AG04450 (cell line): ENCODE measurements at regions not wholly inside any gene's neighbourhood (a gene's known extent, or its start where the extent isn't known, plus 50 kb on each side); places are given as distances from the start of the nearest gene placed in this dataset.

Source experiments
- CTCF ChIA-PET: fragments of 300-600, 350-600 bp; formaldehyde crosslinking; extraction: SDS; loops from one replicate; lab custom pipeline; 2022; ENCODE audit warnings: antibody characterized with exemption, inconsistent platforms; lab: Charles Lee
- POLR2A ChIA-PET: fragments of 350-600 bp; formaldehyde crosslinking; extraction: SDS; loops from one replicate; lab custom pipeline; 2021; ENCODE audit warnings: antibody characterized with exemption, inconsistent platforms; lab: Yijun Ruan, JAX
- DNase-seq: peaks from one replicate; pipeline ENCODE4 v3.0.0-alpha.2; 2011; ENCODE audit warnings: low read depth, low spot score
- H3K27ac ChIP-seq: one replicate; pipeline ENCODE4 v1.5.1; 2012; ENCODE audit warnings: low read depth, low read length, control low read depth
- H3K27me3 ChIP-seq: one replicate; pipeline ENCODE4 v1.6.0; 2012; ENCODE audit warnings: low read length; ENCODE audit not compliant: control insufficient read depth, insufficient read depth
- H3K4me3 ChIP-seq: 2 replicates; pipeline ENCODE4 v1.5.1; 2011; ENCODE audit warnings: mild to moderate bottlenecking, low read depth, low read length, control low read depth
- H3K9me3 ChIP-seq: 2 replicates; pipeline ENCODE4 v1.5.1; 2012; ENCODE audit warnings: low read length; ENCODE audit not compliant: control insufficient read depth, insufficient read depth
- CTCF ChIP-seq: IDR thresholded peaks from 2 replicates; pipeline ENCODE4 v1.5.1; 2011; ENCODE audit warnings: low read depth, low read length, control low read depth, inconsistent platforms

GRCh38 chr6:148263010-148263409 lies 79.6 kb upstream of the SASH1 start:
- CTCF ChIA-PET: interaction anchor here (6.1 kb wide), 1 partner anchor 86 kb away, joined by 27 read pairs; no protein-coding TSS in a partner anchor

GRCh38 chr6:148263961-148264360 lies 78.7 kb upstream of the SASH1 start:
- POLR2A ChIA-PET: no interaction called here
- Histone ChIP-seq H3K27ac (no peak overlapping the region), H3K4me3 (no peak overlapping the region), H3K27me3 (no peaks in the 10 kb centered on the region), H3K9me3 (no peaks in the 10 kb centered on the region)
- CTCF ChIA-PET: interaction anchor here (0.6 to 6.1 kb wide), 8 partner anchors 12 to 664 kb away, joined by 3 to 27 read pairs (median 4); no protein-coding TSS in a partner anchor
- no peak for DNase-seq
- TF ChIP-seq CTCF: no peak

More at GRCh38 chr6:148263010-148263409, 79.6 kb upstream of the SASH1 start:
- Histone ChIP-seq H3K27me3 (no peaks in the 10 kb centered on the region), H3K4me3 (no peak overlapping the region), H3K27ac (no peak overlapping the region), H3K9me3 (no peaks in the 10 kb centered on the region)
- DNase-seq: no peak
- no peak for TF ChIP-seq CTCF
- POLR2A ChIA-PET: no interaction called here

GRCh38 chr6:148265054-148265453 lies 77.6 kb upstream of the SASH1 start:
- Histone ChIP-seq H3K27me3 (no peaks in the 10 kb centered on the region), H3K27ac (no peak overlapping the region), H3K9me3 (no peaks in the 10 kb centered on the region), H3K4me3 (no peak overlapping the region)
- TF ChIP-seq CTCF: no peak
- CTCF ChIA-PET: interaction anchor here (2.3 to 6.1 kb wide), 2 partner anchors 13 to 88 kb away, joined by 8 to 27 read pairs; no protein-coding TSS in a partner anchor
- POLR2A ChIA-PET: no interaction called here
- DNase-seq: no peak

GRCh38 chr6:148269386-148269785 lies 73.3 kb upstream of the SASH1 start:
- POLR2A ChIA-PET: no interaction called here
- Histone ChIP-seq H3K4me3 (no peak overlapping the region), H3K27ac (peak overlapping the region; percentile 67), H3K9me3 (no peaks in the 10 kb centered on the region), H3K27me3 (no peaks in the 10 kb centered on the region)
- DNase-seq: no peak
- TF ChIP-seq CTCF: no peak
- CTCF ChIA-PET: interaction anchor here (1.4 kb wide), 1 partner anchor 92 kb away, joined by 5 read pairs; no protein-coding TSS in a partner anchor

GRCh38 chr6:148271711-148272439 lies 70.8 kb upstream of the SASH1 start:
- POLR2A ChIA-PET: interaction anchor here (0.5 to 1.0 kb wide), 2 partner anchors 9 to 58 kb away, joined by 3 read pairs; no protein-coding TSS in a partner anchor
- peak; percentile 95 for DNase-seq
- H3K4me3 ChIP-seq: peak overlapping the region; percentile 55
- H3K27ac ChIP-seq: peak overlapping the region; percentile 90
- no peaks in the 10 kb centered on the region for H3K27me3 ChIP-seq
- CTCF ChIA-PET: interaction anchor here (1.0 kb wide), 1 partner anchor 20 kb away, joined by 3 read pairs; no protein-coding TSS in a partner anchor
- TF ChIP-seq CTCF: no peak
- H3K9me3 ChIP-seq: no peaks in the 10 kb centered on the region
